K562 (cell line): ENCODE measurements at regions not wholly inside any gene's neighbourhood (a gene's known extent, or its start where the extent isn't known, plus 50 kb on each side); places are given as distances from the start of the nearest gene placed in this dataset.

Source experiments
- CHD7 ChIP-seq: fragments of 200-600 bp; sonication (generic); IDR thresholded peaks from one replicate; pipeline ENCODE4 v1.6.1; 2012; ENCODE audit warnings: mild to moderate bottlenecking, low read depth, low read length, inconsistent platforms
- CREB3 ChIP-seq: fragments of 450-650 bp; conservative IDR thresholded peaks from 2 replicates; pipeline ENCODE4 v1.6.1; 2016; ENCODE audit warnings: missing genetic modification characterization, low read depth, mild to moderate bottlenecking, missing compliant biosample characterization, moderate library complexity
- GTF2B ChIP-seq: IDR thresholded peaks from 2 replicates; pipeline ENCODE4 v1.6.1; 2011; ENCODE audit not compliant: insufficient read length; ENCODE audit errors: extremely low read depth
- POLR2B ChIP-seq: fragments of 450-650 bp; IDR thresholded peaks from 2 replicates; pipeline ENCODE4 v1.6.1; 2018; ENCODE audit warnings: low read depth; ENCODE audit not compliant: partially characterized antibody
- PRMT5 ChIP-seq: sonication (generic); formaldehyde crosslinking; IDR thresholded peaks from 2 replicates; pipeline ENCODE4 v1.5.0; 2020; ENCODE audit warnings: missing genetic modification reagents
- U2AF1 ChIP-seq: fragments of 200-400 bp; formaldehyde crosslinking; optimal IDR thresholded peaks from 2 replicates; pipeline ENCODE3; 2017; ENCODE audit warnings: mild to moderate bottlenecking, low read depth, low read length, moderate library complexity
- ZBTB9 ChIP-seq: fragments of 450-650 bp; formaldehyde crosslinking; IDR thresholded peaks from 2 replicates; pipeline ENCODE4 v1.4.0; 2020; ENCODE audit warnings: mild to moderate bottlenecking, moderate library complexity
- ZNF584 ChIP-seq: fragments of 200-800 bp; sonication (Bioruptor generic); IDR thresholded peaks from 2 replicates; pipeline ENCODE4 v1.6.1; 2016; ENCODE audit warnings: low read depth, mild to moderate bottlenecking, missing genetic modification characterization, missing compliant biosample characterization
- ZNF639 ChIP-seq, 2 experiments: fragments of 200-800 bp in 1 of 2; sonication (Bioruptor generic) in 1 of 2; sonication (generic) in 1 of 2; formaldehyde crosslinking in 1 of 2; IDR thresholded peaks in 1 of 2; conservative IDR thresholded peaks in 1 of 2; 2 replicates each; pipeline versions ENCODE4 v1.5.0 to v1.6.1; 2016 to 2020; ENCODE audit warnings: missing compliant biosample characterization in 1 of 2, missing genetic modification characterization in 1 of 2, missing genetic modification reagents in 1 of 2

- TF ChIP-seq CHD7 = no peak
- TF ChIP-seq ZBTB9 (CRISPR knock-in tag) = no peak
- no peak for TF ChIP-seq PRMT5 (CRISPR knock-in tag)
- no peak for TF ChIP-seq U2AF1
- no peak for TF ChIP-seq ZNF584
- no peak for TF ChIP-seq ZNF639 (CRISPR knock-in tag; conservative IDR thresholded peaks at IDR 0.05 in 1 of 2, IDR thresholded peaks at IDR 0.05 in 1 of 2)
- TF ChIP-seq GTF2B = no peak
- no peak for TF ChIP-seq POLR2B
- TF ChIP-seq CREB3 = no peak
Observed at GRCh38 chr2:6053743-6054142, 361.6 kb downstream of the SOX11 start (continued).
